Fibroblast of the conjunctiva (primary cell): ENCODE measurements at regions not wholly inside any gene's neighbourhood (a gene's known extent, or its start where the extent isn't known, plus 50 kb on each side); places are given as distances from the start of the nearest gene placed in this dataset.

Experiments
- DNase-seq: peaks from one replicate; pipeline ENCODE4 v3.0.0-alpha.2; 2010; ENCODE audit warnings: low read depth

- no peak for DNase-seq
Observed at GRCh38 chr2:16333681-16334080, 332.0 kb downstream of the CYRIA start.

- no peak for DNase-seq
Observed at GRCh38 chr2:16332681-16333557, 332.7 kb downstream of the CYRIA start.

GRCh38 chr2:16331772-16332171, 333.9 kb downstream of the CYRIA start:
- no peak for DNase-seq

- no peak for DNase-seq
Observed at GRCh38 chr2:16330982-16331381, 334.7 kb downstream of the CYRIA start.

DNA sequence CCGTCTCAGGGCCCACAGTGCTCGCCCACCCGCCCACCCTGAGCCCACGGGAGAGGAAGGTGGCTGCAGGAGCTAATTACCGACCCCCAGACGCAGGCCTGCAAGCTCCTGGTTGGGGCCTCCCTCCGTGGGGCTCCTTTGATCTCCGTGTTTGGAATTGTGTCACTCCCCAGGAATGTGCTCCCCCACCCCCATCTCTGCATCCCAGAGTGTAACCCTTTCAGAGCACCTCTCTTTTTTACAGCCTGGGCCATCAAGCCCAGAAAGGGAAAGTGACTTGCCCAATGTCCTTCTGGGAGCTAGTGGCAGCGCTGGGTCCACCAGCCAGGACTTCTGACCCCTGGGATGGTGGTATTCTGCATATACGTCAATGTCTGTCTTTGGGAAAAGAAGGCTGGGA, 335.1 kb downstream of the CYRIA start:
- no peak for DNase-seq

GRCh38 chr2:16330012-16330411, 335.6 kb downstream of the CYRIA start:
- DNase-seq: no peak

- DNase-seq: no peak
Observed at GRCh38 chr2:16329421-16329820, 336.2 kb downstream of the CYRIA start.

GRCh38 chr2:16328521-16329190, 337.0 kb downstream of the CYRIA start:
- DNase-seq: no peak

DNA sequence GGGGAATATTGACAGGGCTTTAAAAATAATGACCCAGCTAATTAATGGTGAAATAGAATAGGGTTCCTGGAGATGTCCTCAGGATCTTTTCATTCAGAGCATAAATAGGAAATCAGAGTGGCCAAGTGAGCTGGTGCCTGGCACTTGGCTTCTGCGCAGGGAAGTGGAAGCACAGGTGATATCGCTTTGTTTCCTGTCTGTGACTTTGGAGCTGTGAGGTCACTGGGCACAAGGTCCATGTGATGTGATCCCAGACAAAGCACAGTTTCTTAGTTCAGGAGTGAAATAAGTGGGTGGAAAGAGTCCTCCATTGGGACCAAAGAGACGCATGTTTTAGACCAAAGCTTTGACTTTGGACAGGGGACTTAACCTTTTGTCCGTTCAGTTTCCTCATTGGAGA, 338.3 kb downstream of the CYRIA start:
- no peak for DNase-seq

GRCh38 chr2:16326711-16327300, 338.8 kb downstream of the CYRIA start:
- DNase-seq: no peak

GRCh38 chr2:16325976-16326510, 339.6 kb downstream of the CYRIA start:
- no peak for DNase-seq

GRCh38 chr2:16325016-16325975, 340.3 kb downstream of the CYRIA start:
- DNase-seq: no peak

DNA sequence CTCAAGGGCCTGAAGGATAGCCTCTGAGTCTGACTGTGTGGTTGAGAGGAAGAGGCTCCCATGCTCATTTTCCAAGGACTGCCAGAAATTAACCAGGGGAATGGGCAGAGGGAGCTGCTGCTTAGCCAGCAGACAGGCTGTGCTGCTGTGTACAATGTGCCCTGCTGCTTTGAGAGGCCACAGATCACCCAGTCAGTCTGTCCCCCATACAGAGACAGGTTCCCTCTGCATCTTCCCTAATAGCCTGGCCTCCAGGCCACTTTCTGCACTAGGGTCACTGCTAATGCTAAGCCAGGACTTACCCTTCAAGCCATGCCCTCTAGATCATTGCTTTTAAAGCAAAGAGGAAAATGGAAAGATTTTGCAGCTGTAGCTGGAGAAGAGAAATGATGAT, 341.1 kb downstream of the CYRIA start:
- no peak for DNase-seq

DNA sequence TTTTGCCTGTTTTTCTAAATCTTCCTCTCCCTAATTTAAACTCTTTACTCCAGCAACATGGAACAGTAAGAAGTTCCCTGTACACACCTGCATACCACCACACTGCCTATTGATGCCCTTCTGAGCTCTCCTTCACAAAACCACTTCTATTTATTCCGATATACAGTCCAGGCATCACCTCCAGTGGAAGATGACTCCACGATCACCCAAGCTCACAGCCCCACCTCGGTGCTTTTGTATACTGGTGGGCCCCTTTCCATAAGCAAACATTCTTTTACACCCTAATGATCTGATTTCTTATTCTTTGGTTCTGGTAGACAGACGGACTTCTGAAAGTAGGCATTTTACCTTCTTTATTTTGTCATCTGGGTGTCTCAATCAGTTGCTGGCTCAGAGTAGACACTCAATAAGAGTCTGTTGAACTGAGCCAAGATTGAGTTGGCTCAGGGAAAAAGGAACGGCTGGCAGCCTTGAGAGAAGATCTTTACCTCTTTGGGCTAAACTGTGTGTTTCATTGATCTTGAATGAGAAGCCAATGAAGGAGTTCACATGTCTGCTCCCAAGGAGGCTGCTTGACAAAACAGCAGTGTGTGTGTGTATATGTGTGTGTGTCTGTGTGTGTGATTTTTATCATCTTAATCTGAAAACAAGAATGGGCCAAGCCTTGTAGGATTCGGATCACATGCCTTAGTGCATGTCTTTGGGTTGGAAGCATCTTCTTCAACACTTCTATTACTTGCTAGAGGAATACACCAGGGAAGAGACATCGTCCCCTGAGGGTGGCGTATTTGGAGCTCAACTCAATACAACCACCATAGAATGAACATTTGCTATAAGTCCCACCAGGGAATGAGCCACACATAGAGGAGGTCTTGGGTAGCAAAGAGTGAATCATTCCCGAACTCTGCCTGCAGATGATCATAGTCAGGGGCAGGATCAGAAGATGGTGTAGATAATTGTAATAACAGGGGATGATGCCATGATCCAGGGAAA, 341.8 kb downstream of the CYRIA start:
- DNase-seq: no peak

GRCh38 chr2:16323126-16323520, 342.5 kb downstream of the CYRIA start:
- no peak for DNase-seq

GRCh38 chr2:16322308-16323125, 343.1 kb downstream of the CYRIA start:
- DNase-seq: no peak

DNA sequence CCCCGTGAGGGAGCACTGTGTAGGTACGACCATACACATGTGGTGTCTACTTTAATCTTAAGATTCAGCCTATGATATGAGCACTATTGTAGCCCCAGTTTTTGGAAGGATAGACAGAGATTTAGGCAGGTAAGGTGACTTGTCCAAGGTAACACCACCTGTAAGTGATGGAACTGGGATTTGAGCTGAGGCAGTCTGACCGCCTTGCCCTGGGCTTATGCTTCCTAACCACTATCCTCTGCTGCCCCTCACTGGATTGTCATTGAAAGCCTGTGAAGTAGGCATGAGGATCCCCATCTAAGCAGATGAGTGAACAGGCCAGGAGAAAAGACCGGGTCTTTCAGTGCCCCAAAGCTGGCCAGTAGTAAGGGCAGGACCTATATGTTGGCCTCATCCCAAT, 343.8 kb downstream of the CYRIA start:
- no peak for DNase-seq

GRCh38 chr2:16321256-16321655, 344.4 kb downstream of the CYRIA start:
- no peak for DNase-seq

DNA sequence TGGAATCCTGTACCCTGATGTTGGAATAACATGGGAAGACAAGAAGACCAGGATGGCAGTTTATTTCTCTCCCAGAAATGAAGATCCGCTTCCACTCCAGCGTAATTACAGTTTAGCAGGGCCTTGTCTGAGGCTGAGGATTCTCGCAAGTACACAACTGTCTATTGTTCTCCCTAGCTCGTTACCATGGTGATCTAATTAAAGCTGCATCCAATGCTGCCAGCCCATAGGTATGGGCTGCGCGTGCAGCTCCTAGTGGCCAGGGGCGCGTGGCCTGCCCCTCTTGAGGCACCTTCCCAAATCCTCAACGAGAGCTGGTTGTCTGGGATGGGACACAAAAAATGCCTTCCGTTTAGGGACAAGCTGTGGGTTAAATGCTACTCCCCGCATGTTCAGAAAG, 344.9 kb downstream of the CYRIA start:
- no peak for DNase-seq
